ENCODE measurements at regions not wholly inside any gene's neighbourhood (a gene's known extent, or its start where the extent isn't known, plus 50 kb on each side); places are given as distances from the start of the nearest gene placed in this dataset.

DNA sequence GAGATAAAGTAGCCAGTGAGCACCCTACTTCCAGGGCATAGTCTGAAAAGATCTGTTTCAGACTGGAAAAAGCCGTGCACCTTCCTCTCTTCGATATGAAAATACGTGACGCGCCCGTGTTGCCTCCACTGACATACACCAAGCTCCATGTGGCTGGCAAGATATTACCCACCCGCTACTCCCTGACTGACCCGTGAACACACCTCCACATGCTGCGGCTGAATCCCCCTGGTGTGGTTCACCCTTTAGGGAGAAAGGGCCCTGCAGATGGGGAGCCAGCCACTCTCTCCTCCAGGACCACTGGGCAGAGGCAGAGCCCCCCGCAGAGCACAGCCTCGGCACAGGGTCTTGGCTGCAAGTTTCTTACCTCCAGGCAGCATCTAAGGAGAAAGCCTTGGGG is 245.0 kb downstream of the BRD1 start:
- no peak for DNase-seq

DNA sequence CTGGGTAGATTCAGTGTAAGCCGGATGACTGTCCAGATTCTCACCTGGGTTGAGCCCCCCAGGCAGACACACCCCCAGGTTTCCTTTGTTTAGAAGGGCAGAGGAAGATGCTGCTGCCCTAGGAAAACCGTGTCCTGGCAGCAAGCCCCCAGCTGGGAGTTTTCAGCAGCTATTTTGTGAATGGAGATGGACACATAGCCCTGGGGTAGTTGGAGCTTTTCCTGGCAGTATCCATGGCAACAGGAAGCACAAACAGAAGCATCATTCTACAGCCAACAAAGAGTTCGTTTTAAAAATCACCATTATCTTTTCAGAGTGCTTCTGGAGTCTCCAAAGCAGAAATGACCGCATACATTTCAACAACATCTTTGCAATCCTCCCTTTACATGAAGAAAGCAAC is 245.5 kb downstream of the BRD1 start:
- no peak for DNase-seq

DNA sequence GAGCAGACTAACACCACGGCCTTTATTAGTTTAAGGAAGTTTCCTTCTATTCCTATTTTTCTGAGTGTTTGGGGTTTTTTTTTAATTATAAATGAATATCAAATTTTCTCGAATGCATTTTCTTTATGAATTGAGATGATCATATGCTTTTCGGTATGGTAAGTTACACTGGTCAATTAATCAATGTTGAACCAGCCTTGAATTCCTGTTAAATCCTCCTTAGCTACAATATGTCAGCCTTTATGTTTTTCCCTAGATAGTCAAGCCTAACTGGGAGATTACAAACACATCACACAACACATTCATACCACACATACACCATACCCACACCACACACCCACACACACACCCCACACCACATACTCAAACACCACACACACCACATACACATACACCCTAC is 247.6 kb downstream of the BRD1 start:
- DNase-seq = no peak

DNA sequence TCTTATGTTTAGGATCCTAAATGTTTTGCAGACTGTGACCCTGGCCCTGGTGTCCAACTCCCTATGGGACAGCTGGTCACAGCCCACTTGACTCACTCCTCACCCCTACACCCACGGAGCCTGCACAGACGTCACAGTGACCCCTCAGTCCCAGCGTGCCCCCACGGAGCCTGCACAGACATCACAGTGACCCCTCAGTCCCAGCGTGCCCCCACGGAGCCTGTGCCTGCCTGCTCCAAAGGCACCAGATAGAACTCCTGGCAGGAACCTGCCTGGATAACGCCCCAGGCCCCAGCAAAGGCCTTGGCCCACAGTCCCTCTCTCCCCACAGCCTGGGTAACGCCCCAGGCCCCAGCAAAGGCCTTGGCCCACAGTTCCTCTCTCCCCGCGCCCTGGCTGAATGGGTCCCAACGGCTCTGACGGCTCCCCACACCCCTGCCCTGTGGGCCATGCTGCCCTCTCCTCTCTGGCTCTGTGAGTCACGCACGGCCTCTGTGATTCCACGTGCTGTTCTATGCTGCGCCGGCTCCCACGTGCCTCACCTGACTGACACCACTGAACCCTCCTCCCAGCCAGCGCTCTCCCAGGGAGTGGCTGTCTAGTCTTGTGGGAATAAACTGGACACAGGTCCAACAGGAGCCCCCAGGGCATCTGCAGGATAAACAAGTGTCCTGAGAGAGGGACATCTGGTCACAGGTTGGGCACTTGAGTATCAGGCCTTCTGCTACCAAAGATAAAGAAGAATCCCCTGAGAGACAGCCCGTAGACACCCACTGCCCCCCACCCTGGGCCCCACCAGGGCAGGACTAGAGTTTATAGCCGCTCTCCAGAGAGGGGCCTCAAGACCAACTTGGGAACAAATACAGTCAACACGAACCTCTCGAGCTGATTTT is 250.3 kb downstream of the BRD1 start:
- no peak for DNase-seq

DNA sequence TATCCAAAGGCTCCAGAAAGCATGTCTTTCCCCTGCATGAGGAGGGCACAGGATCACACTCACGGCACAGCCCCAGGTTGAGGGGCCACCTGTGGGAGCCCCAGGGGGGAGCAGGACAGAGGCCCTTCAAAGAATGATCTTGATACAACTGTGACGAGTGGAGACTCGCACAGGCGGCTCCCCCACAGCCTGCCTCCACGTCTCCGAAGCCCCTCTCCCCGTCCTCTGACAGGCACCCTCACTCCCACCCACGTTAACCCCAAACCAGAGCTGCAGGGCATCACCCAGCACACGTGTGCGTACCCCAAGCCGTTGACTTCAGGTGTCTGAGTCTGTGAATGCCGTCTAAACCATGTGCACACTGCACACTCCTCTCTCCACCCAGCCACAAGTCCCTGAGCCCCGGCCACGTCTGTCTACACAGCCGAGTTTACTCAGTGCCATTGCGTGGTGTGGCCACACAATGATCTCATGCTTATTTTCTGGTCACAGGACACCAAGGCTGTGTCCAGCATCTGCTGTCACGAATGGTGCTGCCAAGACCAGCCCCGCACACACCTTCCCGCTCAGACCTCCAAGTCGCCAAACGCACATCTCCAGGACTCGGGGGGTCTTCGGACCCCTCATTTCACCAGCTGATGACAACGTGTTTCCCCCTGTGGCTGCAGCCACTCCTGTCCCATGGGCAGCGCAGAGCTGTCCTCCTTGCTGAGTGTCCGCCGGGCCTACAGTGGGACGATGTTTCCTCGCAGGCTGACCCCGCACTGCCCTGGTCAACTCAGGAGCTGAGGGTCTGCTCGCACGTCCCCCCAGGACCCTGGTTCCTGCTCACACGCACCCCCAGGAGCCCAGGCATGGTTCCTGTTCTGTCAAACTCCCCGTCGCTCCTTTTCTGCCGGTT is 251.2 kb downstream of the BRD1 start:
- no peak for DNase-seq

DNA sequence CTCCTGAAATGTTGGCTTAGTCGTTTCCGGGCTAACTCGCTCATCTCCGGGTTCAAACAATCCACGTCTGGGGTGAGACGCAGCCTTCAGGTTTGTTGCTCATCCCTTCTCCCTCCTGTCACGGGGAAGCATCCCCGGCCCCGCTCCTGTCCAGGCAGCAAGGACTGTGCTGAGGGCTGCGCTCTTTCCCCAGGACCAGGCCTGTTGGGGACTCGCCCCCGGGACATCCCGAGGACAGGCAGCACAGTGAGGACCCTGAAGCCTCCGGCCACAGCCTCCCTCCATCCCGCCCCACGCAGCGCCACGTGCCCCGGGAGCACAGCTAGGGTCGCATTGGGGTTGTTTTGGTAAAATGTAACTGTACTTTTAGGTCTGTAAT is 252.0 kb downstream of the BRD1 start:
- no peak for DNase-seq

DNA sequence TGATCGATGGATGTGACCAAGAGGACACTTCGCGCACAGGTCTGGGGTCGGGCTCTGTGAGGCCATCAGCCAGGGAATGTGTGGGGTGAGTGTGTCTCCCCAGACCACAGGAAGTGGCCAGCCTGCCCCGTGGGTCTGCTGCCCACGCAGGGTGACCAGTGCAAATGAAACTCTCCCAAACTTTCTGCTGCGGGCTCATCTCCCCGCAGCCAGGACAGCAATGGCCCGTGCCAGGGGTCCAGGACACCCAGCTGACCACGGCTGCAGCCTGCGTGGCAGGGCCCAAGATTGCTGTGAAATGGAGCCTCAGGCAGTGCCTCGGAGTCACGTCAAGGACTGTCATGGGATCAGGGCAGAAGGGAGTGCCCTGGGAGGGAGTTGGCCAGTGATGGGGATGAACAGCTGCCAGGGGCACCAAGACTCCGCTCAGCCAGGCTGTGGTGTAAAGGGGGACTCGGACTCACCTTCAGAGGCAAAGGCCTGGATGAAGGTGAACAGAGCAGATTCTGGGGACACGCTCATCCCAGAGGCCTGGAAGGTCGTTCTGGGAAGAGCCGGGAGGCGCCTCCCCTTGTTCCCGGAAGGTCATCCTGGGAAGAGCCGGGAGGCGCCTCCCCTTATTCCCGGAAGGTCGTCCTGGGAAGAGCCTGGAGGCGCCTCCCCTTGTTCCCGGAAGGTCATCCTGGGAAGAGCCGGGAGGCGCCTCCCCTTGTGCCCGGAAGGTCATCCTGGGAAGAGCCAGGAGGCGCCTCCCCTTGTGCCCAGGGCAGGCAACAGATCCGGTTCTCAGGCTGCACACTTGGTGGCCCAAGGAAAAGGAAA is 252.6 kb downstream of the BRD1 start:
- no peak for DNase-seq

DNA sequence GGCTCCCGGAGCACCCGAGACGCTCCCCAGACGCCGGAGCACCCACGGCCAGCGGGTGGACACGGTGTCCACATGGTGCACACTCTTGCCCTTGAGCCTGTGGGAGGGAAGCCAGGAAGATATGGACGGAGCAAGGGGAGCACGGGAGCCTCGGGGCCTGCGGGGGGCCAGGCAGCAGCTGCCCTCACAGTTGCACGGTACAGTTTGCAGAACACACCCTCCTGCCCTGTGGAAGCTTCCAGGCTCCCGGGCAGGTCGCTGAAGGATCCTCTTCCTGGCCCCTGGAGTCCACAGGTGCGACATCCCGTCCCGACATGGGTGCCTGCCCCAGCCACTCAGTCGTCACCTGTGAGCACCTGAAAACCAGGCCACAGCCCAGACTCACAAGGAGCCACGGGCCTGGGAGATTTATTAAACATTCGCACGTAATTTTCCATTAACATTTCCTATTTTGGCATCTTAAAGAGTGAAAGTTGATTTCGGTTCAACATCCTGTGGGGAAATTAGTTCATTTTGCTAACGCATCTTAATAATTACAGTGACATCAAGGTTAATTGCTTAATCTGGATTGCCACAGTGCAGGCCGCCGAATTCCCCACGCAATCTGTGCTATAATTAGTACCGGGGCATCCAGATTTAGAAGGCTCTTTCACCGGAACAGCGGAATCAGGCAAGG is 253.3 kb downstream of the BRD1 start:
- DNase-seq = no peak

DNA sequence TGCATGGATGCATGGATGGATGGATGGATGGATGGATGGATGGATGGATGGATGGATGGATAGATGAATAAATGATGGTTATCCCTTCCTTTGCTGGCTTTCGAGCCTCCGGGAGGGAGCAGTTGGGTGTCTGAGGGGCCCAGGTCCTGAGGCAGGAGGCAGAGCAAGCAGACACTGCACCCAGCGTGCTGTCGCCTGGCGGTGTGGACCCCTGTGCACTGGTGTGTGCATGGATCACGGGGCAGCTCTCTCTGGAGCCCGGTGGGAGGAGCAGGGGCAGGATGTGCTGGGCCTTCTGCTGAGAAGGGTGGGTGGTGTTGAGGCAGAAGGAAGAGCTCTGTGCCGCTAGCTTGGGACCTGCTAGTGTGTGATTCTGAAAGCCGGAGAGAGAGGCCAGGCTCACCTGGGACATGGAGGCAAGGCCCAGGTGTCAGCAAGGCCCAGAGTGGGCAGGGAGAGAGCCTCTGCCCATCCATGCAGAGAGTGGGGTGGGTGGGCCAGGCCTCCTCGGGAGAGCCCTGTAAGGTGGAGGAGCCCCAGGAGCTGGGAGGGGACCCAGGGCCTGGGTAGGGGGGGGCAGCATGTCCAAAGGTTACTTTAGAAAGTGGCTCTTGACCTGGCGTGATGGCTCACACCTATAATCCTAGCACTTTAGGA is 254.4 kb downstream of the BRD1 start:
- DNase-seq = no peak

DNA sequence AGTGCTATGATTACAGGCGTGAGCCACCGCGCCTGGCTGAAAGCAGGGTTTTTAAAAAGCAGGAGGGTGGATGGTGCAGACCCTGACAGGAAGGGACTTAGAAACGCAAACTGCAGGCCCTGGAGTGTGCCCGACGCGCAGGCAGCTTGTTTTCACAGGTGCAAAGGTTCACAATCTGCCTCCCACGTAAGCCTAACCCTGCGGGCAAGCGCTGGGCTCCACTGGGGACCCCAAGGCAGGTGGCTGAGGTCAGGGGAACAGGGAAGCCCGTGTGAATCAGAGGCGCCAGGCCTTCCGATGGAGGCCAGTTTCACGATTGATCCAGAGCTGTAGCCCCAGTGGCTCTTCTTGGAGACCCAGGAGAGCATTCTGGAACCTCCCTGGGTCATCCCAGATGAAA is 256.3 kb downstream of the BRD1 start:
- DNase-seq = no peak

DNA sequence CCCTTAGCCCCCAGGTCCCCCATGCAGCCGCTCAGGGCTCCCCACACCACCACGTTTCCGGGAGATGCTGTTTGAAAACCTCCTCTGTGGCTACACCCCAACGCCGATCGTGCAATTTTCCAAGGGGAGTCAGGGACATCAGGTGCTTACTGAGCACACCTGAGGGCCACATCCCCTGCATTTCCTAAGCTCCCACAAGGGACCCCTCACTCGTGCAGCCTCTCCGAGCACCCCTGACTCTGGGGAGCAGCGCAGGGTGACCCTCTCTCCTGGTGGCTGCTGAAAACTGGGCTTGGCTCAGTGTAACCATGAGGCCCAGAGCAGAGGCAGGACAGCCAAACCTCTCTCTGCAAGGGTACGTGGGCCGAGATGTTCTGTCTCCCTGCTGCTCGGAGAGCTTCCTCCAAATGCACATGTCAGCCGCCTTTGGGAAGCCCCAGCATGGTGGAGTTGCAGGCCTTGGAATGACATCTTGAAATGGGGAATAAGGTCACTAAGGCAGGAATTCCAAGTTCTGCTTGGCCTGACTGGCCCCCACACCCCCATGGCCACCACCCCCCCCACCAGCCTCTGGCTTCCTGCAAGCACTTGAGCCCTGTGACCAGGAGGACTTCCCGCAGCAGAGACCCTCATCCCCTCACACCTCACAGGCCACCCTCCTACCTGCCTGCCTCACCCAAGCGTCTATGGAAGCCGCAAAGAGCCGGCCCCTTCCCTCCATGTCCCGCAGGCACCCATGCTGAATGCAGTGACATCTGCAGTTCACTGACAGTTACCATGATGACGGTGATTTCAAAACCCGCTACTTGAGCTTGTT is 257.4 kb downstream of the BRD1 start:
- DNase-seq = no peak

DNA sequence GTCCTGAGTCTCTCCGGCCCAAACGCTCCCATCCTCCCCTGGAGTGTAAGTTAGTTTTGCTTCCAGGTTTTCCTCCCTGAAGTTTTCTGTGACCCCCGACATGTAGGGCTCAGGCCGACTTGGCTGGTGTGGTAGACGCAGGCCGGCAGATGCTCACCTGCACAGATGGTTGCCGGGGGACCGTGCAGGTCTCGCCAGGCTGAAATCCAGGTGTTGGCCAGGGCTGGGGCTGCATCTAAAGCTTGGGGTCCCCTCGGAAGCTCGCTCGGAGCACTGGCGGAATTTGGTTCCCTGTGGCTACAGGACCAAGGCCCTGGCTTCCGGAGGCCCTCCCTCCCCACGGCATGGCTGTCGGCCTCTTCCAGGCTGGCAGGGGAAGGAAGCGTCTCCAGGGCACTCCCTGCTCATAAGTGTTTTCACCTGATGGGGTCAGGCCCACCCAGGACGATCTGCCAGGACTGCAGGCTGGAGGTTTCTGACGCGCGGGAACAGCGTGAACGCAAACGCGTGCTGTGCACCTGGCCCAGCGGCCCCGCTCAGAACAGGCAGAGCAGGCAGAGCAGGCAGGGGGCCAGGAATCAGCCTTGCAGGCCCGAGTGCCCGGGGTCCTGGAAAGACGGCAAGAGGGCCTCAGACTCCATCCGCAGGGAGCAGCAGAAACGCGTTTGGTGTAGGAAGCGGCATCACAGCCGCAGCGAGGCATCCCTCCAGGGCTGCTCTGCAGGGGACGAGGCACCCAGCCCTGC is 258.2 kb downstream of the BRD1 start:
- DNase-seq = no peak

DNA sequence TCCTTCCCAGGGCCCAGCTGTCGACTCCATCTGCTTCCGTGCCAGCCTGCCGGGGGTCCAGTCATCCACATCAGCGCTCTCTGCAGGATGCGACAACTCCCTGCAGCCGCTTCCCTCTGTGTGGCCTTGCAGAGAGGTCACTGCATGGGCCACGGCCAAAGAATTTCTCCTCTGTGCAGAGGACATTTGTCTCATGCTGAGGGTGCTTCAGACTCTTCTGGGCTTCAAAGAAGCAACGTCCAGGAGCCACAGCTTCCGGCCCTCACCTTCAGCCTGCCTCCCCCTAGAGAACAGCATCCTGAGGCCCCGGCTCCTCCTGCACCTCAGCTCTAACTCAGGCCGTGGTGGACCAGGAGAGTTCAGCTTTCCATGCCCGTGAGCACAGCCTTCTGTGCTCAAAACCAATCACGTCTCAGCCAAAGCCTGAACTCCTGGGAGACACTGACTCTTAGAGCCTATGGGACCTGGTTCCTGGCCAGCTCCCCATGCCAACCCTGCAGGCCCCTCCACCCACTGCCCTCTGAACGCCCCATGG is 258.9 kb downstream of the BRD1 start:
- DNase-seq = no peak

DNA sequence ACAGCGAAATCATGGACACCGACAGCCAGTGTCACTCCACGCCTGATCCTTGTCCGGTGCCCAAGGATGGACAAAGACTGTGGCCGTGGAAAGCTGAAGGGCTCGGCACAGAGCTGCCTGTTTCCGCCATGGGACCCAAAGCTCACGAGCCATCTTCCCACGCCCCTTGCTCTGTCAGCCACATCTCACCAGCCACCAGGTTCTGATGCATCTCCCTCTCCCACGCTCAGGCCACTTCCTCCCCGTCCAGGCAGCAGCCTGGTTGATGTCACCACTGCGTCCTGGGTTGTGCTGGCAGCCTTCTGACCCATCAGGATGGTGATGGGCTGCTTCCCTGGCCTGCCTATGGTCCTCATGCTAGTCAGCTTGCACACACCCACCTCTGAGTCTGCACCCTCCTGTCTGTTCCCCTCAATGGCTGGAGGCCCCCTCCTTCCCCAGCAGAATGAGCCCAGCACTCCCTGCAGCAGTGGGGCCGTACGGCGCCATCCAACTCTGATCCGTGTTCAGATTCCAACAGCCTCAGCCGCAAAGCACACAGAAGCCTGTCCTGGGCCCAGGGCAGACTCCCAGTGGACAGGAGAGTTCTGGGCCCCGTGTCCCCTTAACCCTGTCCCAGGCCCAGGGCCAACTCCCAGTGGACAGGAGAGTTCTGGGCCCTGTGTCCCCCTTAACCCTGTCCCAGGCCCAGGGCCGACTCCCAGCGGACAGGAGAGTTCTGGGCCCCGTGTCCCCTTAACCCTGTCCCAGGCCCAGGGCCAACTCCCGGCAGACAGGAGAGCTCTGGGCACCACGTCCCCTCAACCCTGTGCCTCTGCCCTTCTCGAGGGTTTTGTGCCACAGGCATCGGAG is 259.5 kb downstream of the BRD1 start:
- DNase-seq = no peak

DNA sequence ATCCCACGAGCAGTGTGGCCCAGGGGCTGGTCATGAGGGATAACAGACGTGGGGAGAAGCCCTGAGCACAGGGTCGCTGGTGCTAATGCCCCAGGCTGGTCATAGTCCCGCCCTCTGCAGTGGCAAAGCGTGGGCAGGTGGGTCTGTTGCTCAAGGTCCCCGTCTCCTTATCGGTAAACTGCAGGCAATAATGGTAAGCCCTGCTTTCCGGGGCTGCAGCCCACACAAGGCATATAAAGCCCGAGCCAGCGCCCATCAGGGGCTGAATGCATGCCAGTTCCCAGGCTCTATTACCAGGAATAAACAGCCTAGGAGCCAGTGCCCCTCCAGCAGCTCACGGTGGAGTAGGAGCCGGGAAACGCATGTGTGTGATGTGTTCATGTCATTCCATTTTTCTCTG is 261.0 kb downstream of the BRD1 start:
- DNase-seq = no peak

DNA sequence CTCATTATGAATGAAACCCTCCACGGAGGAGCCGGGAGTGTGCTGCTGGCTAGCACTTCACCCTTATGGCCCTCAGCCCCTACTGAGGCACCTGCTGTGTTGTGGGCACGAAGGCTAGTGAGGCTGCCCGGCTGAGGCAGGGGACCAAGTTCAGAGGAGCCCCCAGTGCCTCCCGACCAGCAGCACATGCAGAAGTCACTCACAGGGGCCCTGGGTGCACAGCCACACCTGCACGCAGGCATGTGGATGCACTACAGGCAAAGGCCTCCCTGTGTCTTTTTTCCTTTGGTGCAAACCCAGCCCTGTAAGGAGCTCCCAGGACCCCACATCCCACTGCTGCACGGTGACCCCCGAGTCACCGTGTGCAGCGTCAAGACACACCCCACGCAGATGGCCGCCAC is 261.5 kb downstream of the BRD1 start:
- DNase-seq = no peak

DNA sequence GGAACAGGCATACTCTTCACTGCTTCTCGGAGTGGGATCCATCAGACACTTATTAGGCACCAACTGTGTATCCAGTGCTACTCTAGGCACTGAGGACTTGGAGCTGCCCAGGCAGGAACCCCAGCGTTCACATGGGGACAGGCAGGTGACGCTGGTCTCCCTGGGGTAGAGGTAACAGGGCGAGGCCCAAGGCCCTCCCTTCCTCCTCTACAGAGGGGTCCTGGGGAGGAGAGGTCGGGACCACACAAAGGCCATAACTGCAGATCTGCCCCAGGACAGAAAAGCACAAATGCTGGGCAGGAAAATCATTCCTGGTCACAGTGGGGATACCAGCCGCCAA is 262.2 kb downstream of the BRD1 start:
- no peak for DNase-seq

DNA sequence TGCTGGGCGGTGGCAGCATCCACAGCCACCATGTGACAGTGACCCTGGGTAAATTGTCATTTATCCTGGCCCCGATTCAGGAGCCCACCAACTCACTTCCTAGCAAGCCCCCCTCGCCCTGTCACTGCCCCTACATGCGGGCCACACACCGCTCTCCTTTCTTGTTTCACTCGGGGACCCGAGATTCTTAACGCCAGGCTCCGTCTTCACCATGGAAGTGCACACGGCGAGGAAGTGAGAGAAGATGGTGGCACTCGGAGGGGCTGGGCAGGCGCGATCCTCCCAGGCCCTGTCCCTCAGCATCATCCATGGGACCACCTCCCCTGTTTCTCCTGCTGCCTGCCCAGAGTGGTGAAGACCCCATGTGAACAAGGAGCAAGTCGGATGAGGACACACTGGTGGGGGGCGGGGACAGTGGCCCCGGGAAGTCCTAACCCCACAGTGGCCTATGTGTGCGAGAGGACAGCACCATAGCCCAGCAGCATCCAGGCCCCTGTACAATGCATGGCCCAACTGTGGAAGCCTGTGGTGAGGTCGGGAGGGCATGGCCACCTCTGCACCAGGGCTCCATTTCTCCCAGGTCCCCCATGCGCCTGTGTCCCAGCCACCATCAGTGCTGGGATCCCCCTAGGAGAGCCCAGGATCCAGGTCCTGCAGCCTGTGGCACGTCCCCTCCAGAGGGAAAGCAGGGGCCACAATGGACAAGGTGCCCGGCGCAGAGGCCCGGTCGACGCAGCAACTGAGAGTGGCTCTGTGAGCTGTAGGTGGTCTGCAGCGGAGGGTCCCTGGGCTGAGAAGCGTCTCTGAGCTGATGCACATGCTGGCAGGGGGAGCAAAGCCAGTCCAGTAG is 262.8 kb downstream of the BRD1 start:
- no peak for DNase-seq

All from EL (cell line).